HG02870 (cell line): ENCODE measurements at regions not wholly inside any gene's neighbourhood (a gene's known extent, or its start where the extent isn't known, plus 50 kb on each side); places are given as distances from the start of the nearest gene placed in this dataset.

Experiments used
- ATAC-seq: cut with Tn5 transposase; IDR thresholded peaks from one replicate; pipeline ENCODE4 v1.9.1; 2021; ENCODE audit warnings: mild to moderate bottlenecking, moderate library complexity; ENCODE audit not compliant: unreplicated experiment

DNA sequence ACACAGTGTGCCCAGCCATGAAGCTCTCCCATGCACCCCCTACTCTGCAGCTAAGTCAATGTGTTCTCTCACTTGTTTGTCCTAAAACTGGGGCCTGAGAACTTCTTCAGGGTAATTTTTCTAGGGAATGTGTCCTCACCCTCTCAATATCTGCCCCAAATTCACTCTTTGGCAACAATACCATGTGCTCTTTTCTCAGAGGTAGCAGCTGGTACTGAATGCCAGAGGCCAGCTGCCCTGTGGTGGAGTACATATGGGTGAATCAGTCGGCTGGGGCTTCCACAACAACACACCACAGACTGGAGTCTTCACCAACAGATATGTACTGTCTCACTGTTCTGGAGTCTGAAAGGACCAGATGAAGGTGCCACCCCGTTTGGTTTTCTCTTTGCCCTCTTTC is 97.7 kb upstream of the TOP3B start:
- no peak for ATAC-seq

DNA sequence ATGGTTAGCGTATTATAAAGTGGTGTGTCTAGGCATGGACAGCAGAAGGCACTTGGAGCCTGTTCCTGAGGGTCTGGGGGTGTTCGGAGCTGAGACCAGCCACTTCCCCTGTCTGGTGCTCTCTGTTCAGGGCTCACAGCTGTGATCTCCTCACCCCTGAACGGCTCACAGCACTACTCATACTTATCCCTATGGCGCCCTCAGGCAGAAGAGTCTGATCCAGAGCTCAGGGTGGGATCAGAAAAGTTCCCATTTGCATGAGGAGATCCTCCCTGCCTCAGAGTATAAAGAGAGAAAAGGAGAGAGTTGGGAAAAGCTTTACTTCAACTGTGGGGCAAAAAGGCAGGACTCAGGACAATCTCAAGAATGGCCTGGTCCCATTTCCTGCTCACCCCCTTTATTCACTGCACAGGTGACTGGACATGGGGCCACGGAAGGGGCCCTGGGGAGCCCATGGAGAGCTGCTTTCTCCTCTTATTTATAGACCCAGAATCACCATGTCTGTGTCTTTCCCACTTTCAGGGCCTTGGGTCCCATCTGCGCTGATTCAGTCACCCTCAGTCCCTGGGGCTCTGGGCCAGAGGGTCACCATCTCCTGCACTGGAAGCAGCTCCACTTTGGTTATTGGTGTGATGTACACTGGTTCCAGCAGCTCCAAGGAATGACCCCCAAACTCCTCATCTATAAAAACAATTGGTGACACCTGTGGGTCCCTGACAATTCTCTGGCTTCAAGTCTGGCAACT is 97.0 kb upstream of the TOP3B start:
- ATAC-seq = no peak

GRCh38 chr22:22078329-22078728 is 95.7 kb upstream of the TOP3B start:
- no peak for ATAC-seq

GRCh38 chr22:22076932-22077703 is 94.5 kb upstream of the TOP3B start:
- no peak for ATAC-seq

DNA sequence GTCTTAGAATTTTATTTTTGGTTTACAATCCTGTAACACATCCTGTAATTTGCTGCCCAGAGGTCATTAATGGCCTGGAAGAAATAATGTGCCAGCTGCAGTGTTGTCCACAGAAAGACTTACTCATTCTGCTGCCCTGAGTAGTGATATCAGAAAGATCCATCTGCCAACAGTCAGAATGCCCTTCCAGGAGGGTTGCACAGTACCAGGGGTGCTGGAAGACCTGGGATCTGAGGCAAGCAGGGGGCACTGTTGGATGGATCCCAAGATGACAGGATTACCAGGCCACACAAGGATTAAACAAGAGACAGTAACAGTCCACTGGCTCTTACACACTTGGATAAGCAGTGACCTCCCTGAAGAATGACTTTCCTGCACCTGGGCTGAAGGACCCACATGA is 93.8 kb upstream of the TOP3B start:
- no peak for ATAC-seq

DNA sequence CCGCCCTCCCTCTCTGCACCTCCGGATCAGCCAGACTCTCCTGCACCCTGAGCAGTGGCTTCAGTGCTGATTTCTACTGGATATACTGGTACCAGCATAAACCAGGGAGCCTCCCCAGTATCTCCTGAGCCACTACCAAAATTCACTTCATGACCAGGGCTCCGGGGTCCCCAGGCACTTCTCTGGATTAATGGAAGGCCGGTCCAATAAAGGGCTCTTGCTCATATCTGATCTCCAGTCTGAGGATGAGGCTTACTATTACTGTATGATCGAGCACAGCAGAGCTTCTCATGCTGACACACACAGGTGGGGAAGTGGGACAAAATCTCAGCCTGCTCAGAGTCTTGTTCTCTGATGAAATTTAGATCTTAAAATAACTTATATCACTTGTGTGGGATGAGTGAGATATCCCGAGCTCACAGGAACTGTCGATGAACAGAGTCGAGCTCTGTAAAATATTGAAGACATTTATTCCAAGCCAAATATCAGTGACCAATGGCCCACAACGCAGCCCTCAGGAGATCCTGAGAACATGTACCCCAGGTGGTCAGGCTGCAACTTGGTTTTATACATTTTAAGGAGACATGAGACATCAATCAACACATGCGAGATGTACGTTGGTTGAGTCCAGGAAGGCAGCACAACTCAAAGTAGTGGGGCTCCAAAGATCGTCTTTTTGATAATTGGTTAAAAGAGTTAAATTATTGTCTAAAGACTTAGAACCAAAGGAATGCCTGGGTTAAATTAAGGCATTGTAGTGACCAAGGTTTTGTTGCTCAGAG is 93.0 kb upstream of the TOP3B start:
- no peak for ATAC-seq

GRCh38 chr22:22074634-22075381 is 92.2 kb upstream of the TOP3B start:
- no peak for ATAC-seq

DNA sequence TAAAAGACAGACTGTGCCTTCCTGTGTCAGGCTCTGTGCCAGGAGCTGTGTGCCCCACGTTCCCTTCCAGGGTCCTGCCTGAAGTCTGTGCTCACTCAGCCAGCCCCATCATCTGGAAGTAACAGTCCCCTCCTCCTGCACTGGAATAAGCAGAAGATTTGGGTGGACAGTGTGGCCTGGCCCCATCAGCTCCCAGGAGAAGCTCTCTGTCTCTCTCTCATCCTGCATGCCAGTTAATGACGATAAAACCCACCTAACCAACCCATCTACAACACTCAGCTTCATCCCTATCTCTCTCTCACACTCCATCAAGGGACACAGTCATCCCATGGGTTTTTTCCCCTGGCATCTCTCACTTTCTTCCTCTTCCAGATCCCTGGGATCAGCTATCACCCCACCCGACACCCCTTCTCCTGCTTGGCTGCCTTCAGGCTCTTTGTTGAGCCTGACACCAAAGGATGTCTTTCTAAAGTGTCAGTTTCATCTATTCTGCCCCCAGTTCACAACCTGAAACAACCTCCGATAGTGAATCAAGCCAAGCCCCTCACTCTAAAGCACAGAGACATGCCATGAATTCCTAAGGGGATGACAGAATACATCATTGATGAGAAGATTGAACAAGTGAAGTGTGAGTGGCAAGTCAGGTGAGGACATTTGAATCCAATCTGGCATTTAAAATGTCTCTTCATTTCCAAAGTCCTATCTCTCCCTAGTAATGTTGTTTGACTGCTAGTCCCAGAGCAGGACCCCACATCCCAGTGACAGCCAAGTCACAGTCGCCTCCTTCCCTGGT is 91.4 kb upstream of the TOP3B start:
- no peak for ATAC-seq

- no peak for ATAC-seq
These were observed 89.7 kb upstream of the TOP3B start for GRCh38 chr22:22072169-22072836.

DNA sequence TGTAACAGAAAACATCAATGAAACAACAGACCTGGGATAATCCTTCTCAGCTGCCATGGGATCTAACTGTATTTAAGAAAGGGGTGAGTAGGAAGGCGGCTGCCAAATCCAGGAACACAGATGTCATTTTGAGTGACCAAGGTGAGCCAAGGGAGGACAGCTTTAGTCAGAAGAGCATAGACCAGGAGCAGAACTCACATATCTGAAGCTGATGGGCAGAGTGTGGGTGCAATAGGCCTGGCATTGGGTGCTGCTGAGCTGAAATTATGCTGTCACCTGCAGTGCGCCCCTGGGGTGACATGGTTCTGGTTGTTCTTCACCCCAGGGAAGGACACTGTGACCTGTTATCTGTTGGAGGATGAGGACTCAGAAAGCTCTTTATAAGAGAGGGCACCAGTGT is 88.9 kb upstream of the TOP3B start:
- ATAC-seq = no peak

DNA sequence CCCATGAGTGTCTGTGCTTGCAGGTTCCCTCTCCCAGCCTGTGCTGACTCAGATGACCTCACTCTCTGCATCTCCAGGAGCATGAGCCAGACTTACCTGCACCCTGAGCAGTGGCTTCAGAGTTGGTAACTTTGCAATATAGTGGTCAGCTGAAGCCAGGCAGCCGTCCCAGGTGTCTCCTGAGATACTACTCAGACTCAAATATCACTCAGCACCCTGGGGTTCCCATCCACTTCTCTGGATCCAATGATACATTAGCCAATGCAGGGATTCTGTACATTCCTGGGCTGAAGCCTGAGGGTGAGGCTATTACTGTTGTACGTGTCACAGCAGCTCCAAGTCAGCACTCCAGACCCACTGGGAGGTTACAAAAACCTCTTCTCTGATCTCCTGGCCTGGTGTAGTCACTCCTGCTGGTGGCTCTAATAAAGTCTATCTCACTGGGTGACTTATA is 87.8 kb upstream of the TOP3B start:
- ATAC-seq = no peak

DNA sequence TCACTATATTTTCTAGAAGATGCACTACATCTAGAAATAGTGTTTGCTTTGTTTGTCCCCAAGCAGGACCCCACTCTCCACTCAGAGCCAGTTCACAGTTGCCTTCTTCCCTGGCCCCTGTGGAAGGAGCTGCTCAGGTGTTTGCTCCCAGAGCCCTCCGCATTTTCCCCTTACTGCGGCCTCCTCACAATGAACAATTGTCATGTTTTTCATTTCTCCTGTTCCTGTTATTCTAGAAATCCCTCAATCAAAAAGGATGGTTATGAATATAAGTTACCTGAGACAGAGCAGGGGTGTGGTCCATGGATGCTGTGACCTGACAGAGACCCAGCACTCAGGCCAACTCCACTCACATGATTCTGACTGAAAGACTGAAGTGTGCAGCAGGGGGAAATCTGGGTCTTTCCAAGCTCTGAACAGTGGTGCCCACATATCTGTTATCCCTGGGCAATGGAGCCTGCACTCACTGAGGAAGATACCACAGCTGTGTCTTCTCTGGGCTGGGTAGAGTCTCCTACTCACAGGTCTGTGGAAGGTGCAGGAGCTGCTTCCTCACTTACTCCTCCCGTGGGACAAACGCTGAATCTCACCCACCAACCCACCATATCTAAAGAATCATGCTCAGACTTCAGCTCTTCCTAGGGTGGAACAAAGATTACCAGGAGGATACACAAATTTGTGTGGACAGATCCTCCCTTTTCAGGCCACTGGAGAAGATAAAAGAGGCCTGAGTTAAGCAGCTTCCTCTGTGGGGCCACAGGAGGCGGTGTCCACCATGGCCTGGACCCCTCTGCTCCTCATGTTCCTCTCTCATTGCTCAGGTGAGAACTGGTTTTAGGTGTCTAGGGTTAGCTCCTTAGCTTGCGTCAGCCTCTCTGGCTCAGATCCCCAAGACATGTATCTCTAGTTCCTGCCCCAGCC is 87.1 kb upstream of the TOP3B start:
- ATAC-seq = no peak

GRCh38 chr22:22068657-22069056 is 86.1 kb upstream of the TOP3B start:
- ATAC-seq = no peak

- ATAC-seq = no peak
These were observed 85.4 kb upstream of the TOP3B start for GRCh38 chr22:22068025-22068424.

DNA sequence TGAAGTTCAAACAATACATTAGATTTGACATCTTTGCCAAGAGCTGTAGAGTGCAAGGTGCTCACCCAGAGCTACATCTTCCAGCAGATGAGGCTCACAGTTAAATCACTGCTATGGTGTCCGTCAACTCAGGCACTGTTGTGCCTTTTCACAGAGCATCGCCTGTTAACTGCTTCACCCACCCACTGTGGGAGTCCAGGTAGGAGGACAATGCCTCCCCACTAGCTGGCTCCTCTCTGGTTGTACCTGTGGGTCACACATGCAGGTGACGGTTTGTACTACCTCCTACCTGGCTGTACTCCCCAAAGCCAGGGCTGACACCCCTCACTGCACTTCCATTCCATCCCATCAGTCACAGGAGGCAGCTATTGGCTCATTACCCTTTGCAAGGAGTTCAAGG is 84.6 kb upstream of the TOP3B start:
- no peak for ATAC-seq

- ATAC-seq = no peak
These were observed 82.0 kb upstream of the TOP3B start for GRCh38 chr22:22064580-22064979.

- no peak for ATAC-seq
These were observed 79.8 kb upstream of the TOP3B start for GRCh38 chr22:22062306-22062793.
